ENCODE measurements at regions not wholly inside any gene's neighbourhood (a gene's known extent, or its start where the extent isn't known, plus 50 kb on each side); places are given as distances from the start of the nearest gene placed in this dataset.

- Histone ChIP-seq H3K9ac (ENCODE audit: insufficient read depth, low read length) (no peak overlapping the region), H3K79me2 (ENCODE audit: control insufficient read depth, insufficient read depth, low read length) (no peaks in the 10 kb centered on the region), H2AFZ (ENCODE audit: low read length) (no peak overlapping the region), H3K27ac (ENCODE audit: insufficient read depth, low read length) (no peak overlapping the region), H3K4me3 (replicated peaks in 1 of 4; ENCODE audit: control extremely low read depth in 1 of 4, insufficient read depth in 1 of 4, low read depth in 3 of 4, low read length in 4 of 4) (no peak overlapping the region), H3K4me2 (ENCODE audit: extremely low read depth, insufficient read depth, low read length) (no peak overlapping the region), H3K4me1 (ENCODE audit: control insufficient read depth, extremely low read depth, insufficient read depth, low read length) (no peaks in the 10 kb centered on the region), H4K20me1 (ENCODE audit: control insufficient read depth, extremely low read depth, insufficient read depth, low read length) (no peaks in the 10 kb centered on the region), H3K27me3 (ENCODE audit: control insufficient read depth, insufficient read depth, low read length) (no peaks in the 10 kb centered on the region), H3K9me3 (ENCODE audit: control insufficient read depth, insufficient read depth, low read depth, low read length) (no peaks in the 10 kb centered on the region), H3K36me3 (ENCODE audit: control insufficient read depth, insufficient read depth, low read length) (no peaks in the 10 kb centered on the region)
- no peak for DNase-seq (ENCODE audit: low read depth in 2 of 2)
- TF ChIP-seq CTCF (conservative IDR thresholded peaks at IDR 0.05 in 1 of 2, IDR thresholded peaks at IDR 0.05 in 1 of 2; ENCODE audit: low read depth in 1 of 2, low read length in 2 of 2) (no peak), EZH2 (IDR thresholded peaks at IDR 0.05; ENCODE audit: low read length, missing control alignments) (no peak)
These were observed 365.2 kb downstream of the FAT4 start for GRCh38 chr4:125679989-125680388.

- TF ChIP-seq CTCF (conservative IDR thresholded peaks at IDR 0.05 in 1 of 2, IDR thresholded peaks at IDR 0.05 in 1 of 2; ENCODE audit: low read depth in 1 of 2, low read length in 2 of 2) (no peak), EZH2 (IDR thresholded peaks at IDR 0.05; ENCODE audit: low read length, missing control alignments) (no peak)
- peak in 1 of 2 donors; percentile 46 for DNase-seq (ENCODE audit: low read depth in 2 of 2)
- H2AFZ ChIP-seq (ENCODE audit: low read length), result no peak overlapping the region
These were observed 366.5 kb downstream of the FAT4 start for GRCh38 chr4:125681240-125681639.

GRCh38 chr4:125682730-125683129 lies 368.0 kb downstream of the FAT4 start:
- TF ChIP-seq EZH2 (IDR thresholded peaks at IDR 0.05; ENCODE audit: low read length, missing control alignments), result no peak
- no peak for TF ChIP-seq CTCF (conservative IDR thresholded peaks at IDR 0.05 in 1 of 2, IDR thresholded peaks at IDR 0.05 in 1 of 2; ENCODE audit: low read depth in 1 of 2, low read length in 2 of 2)
- H3K4me3 ChIP-seq (replicated peaks in 1 of 4; ENCODE audit: control extremely low read depth in 1 of 4, insufficient read depth in 1 of 4, low read depth in 3 of 4, low read length in 4 of 4), result no peak overlapping the region
- no peaks in the 10 kb centered on the region for H4K20me1 ChIP-seq (ENCODE audit: control insufficient read depth, extremely low read depth, insufficient read depth, low read length)
- no peak overlapping the region for H3K9ac ChIP-seq (ENCODE audit: insufficient read depth, low read length)
- no peaks in the 10 kb centered on the region for H3K36me3 ChIP-seq (ENCODE audit: control insufficient read depth, insufficient read depth, low read length)
- H3K9me3 ChIP-seq (ENCODE audit: control insufficient read depth, insufficient read depth, low read depth, low read length), result no peaks in the 10 kb centered on the region
- no peak overlapping the region for H2AFZ ChIP-seq (ENCODE audit: low read length)
- DNase-seq (ENCODE audit: low read depth in 2 of 2), result no peak
- H3K79me2 ChIP-seq (ENCODE audit: control insufficient read depth, insufficient read depth, low read length), result no peaks in the 10 kb centered on the region
- H3K4me2 ChIP-seq (ENCODE audit: extremely low read depth, insufficient read depth, low read length), result no peak overlapping the region
- H3K27me3 ChIP-seq (ENCODE audit: control insufficient read depth, insufficient read depth, low read length), result no peaks in the 10 kb centered on the region
- H3K27ac ChIP-seq (ENCODE audit: insufficient read depth, low read length), result no peak overlapping the region
- H3K4me1 ChIP-seq (ENCODE audit: control insufficient read depth, extremely low read depth, insufficient read depth, low read length), result no peaks in the 10 kb centered on the region

More at GRCh38 chr4:125681240-125681639, 366.5 kb downstream of the FAT4 start:
- H3K27ac ChIP-seq (ENCODE audit: insufficient read depth, low read length), result no peak overlapping the region
- H3K9ac ChIP-seq (ENCODE audit: insufficient read depth, low read length), result no peak overlapping the region
- H3K4me3 ChIP-seq (replicated peaks in 1 of 4; ENCODE audit: control extremely low read depth in 1 of 4, insufficient read depth in 1 of 4, low read depth in 3 of 4, low read length in 4 of 4), result no peak overlapping the region
- no peaks in the 10 kb centered on the region for H3K27me3 ChIP-seq (ENCODE audit: control insufficient read depth, insufficient read depth, low read length)
- no peaks in the 10 kb centered on the region for H3K9me3 ChIP-seq (ENCODE audit: control insufficient read depth, insufficient read depth, low read depth, low read length)
- H4K20me1 ChIP-seq (ENCODE audit: control insufficient read depth, extremely low read depth, insufficient read depth, low read length), result no peaks in the 10 kb centered on the region
- no peaks in the 10 kb centered on the region for H3K36me3 ChIP-seq (ENCODE audit: control insufficient read depth, insufficient read depth, low read length)
- no peaks in the 10 kb centered on the region for H3K4me1 ChIP-seq (ENCODE audit: control insufficient read depth, extremely low read depth, insufficient read depth, low read length)
- H3K79me2 ChIP-seq (ENCODE audit: control insufficient read depth, insufficient read depth, low read length), result no peaks in the 10 kb centered on the region
- peak overlapping the region; percentile 15 for H3K4me2 ChIP-seq (ENCODE audit: extremely low read depth, insufficient read depth, low read length)

Measured in fibroblast of lung (primary cell).